Fibroblast of lung (primary cell): ENCODE measurements at regions not wholly inside any gene's neighbourhood (a gene's known extent, or its start where the extent isn't known, plus 50 kb on each side); places are given as distances from the start of the nearest gene placed in this dataset.

Experiments
- DNase-seq, 2 donors: peaks; one replicate each; pipeline versions ENCODE4 v3.0.0 to v3.0.0-alpha.2; 2010; ENCODE audit warnings: low read depth in 2 of 2
- H2AFZ ChIP-seq: 2 replicates; pipeline ENCODE4 v1.5.1; 2012; ENCODE audit warnings: low read length, control low read depth, inconsistent platforms
- H3K27ac ChIP-seq: 2 replicates; pipeline ENCODE4 v1.5.1; 2011; ENCODE audit warnings: low read length, control low read depth; ENCODE audit not compliant: insufficient read depth
- H3K27me3 ChIP-seq: 2 replicates; pipeline ENCODE4 v1.5.1; 2011; ENCODE audit warnings: mild to moderate bottlenecking, low read length; ENCODE audit not compliant: control insufficient read depth, insufficient read depth
- H3K36me3 ChIP-seq: 2 replicates; pipeline ENCODE4 v1.5.1; 2011; ENCODE audit warnings: low read length; ENCODE audit not compliant: control insufficient read depth, insufficient read depth
- H3K4me1 ChIP-seq: 2 replicates; pipeline ENCODE4 v1.5.1; 2011; ENCODE audit warnings: low read length; ENCODE audit not compliant: control insufficient read depth, insufficient read depth; ENCODE audit errors: extremely low read depth
- H3K4me2 ChIP-seq: 2 replicates; pipeline ENCODE4 v1.5.1; 2011; ENCODE audit warnings: low read length, control low read depth; ENCODE audit not compliant: insufficient read depth; ENCODE audit errors: extremely low read depth
- H3K4me3 ChIP-seq, 4 experiments: fragments of 200-600 bp in 1 of 4; sonication (generic) in 1 of 4; replicated peaks in 1 of 4; 2 replicates each; pipeline ENCODE4 v1.5.1; 2011 to 2016; ENCODE audit warnings: low read length in 4 of 4, low read depth in 3 of 4, mild to moderate bottlenecking in 3 of 4, control low read depth in 2 of 4, inconsistent platforms in 1 of 4, mixed read lengths in 1 of 4; ENCODE audit not compliant: insufficient read depth in 1 of 4; ENCODE audit errors: control extremely low read depth in 1 of 4
- H3K79me2 ChIP-seq: 2 replicates; pipeline ENCODE4 v1.5.1; 2012; ENCODE audit warnings: mild to moderate bottlenecking, low read length, inconsistent platforms; ENCODE audit not compliant: control insufficient read depth, insufficient read depth
- H3K9ac ChIP-seq: 2 replicates; pipeline ENCODE4 v1.5.1; 2011; ENCODE audit warnings: mild to moderate bottlenecking, low read length, control low read depth; ENCODE audit not compliant: insufficient read depth
- H3K9me3 ChIP-seq: 2 replicates; pipeline ENCODE4 v1.5.1; 2012; ENCODE audit warnings: low read depth, low read length; ENCODE audit not compliant: control insufficient read depth, insufficient read depth
- H4K20me1 ChIP-seq: 2 replicates; pipeline ENCODE4 v1.5.1; 2011; ENCODE audit warnings: low read length; ENCODE audit not compliant: control insufficient read depth, insufficient read depth; ENCODE audit errors: extremely low read depth
- CTCF ChIP-seq, 2 donors: IDR thresholded peaks in 1 of 2; conservative IDR thresholded peaks in 1 of 2; 1 replicate in 1 of 2; 2 replicates in 1 of 2; pipeline ENCODE4 v1.5.1; 2011 to 2012; ENCODE audit warnings: low read length in 2 of 2, control low read depth in 1 of 2, inconsistent platforms in 1 of 2, low read depth in 1 of 2, mild to moderate bottlenecking in 1 of 2
- EZH2 ChIP-seq: IDR thresholded peaks from 2 replicates; pipeline ENCODE4 v1.5.1; 2012; ENCODE audit warnings: low read length, control low read depth, mild to moderate bottlenecking; ENCODE audit errors: missing control alignments

DNA sequence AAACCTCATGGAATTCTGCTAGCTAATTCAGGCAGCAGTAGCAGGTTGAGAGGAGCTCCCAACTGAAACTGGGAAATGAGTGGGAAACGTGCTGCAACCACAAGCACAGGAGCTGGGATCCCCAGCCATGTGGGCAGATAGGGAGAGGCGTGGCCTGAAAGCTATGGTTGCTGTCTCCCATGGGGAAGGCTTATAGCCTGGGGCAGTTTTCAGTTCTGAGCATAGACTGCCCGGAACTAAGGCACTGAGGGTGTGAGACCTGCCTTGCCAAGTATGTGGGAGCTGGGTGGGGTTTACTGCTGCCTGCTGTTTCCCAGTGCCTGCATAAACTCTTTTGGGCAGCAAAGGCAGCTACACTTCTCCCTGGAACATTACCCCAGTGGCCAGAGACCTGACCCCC, 229.5 kb downstream of the TUSC7 start:
- no peak overlapping the region for H3K4me2 ChIP-seq
- TF ChIP-seq CTCF (conservative IDR thresholded peaks at IDR 0.05 in 1 of 2, IDR thresholded peaks at IDR 0.05 in 1 of 2; ENCODE audit: low read depth in 1 of 2, low read length in 2 of 2) (no peak), EZH2 (no peak)
- H3K79me2 ChIP-seq: no peaks in the 10 kb centered on the region
- H3K27ac ChIP-seq: no peak overlapping the region
- no peak overlapping the region for H2AFZ ChIP-seq
- H3K9ac ChIP-seq: no peak overlapping the region
- no peak overlapping the region for H3K4me3 ChIP-seq
- no peaks in the 10 kb centered on the region for H3K9me3 ChIP-seq
- H3K36me3 ChIP-seq: no peaks in the 10 kb centered on the region
- no peaks in the 10 kb centered on the region for H4K20me1 ChIP-seq
- H3K27me3 ChIP-seq: no peaks in the 10 kb centered on the region
- no peaks in the 10 kb centered on the region for H3K4me1 ChIP-seq
- DNase-seq: no peak

DNA sequence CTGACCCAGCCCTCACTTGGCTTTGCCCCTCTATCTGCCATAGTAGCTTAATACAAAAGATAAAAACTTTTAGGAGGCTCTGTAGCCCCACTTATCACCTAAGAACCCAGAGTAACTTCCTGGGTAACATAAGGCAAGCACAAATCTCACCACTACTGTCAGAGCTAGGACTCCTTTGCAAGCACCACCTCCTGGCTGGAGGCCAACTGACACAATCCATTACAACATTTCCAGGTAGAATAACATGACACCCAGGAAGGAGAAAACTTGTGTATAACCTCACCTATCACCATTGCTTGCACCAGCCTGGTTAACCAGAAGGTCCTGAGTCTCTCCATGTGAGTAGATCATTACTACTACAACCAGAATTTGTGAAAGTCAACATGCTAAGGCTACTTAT, 230.0 kb downstream of the TUSC7 start:
- no peak overlapping the region for H3K27ac ChIP-seq
- no peak overlapping the region for H3K4me3 ChIP-seq
- no peak overlapping the region for H3K9ac ChIP-seq
- H3K9me3 ChIP-seq: no peaks in the 10 kb centered on the region
- no peak for DNase-seq
- no peaks in the 10 kb centered on the region for H3K27me3 ChIP-seq
- H3K4me2 ChIP-seq: no peak overlapping the region
- TF ChIP-seq CTCF (conservative IDR thresholded peaks at IDR 0.05 in 1 of 2, IDR thresholded peaks at IDR 0.05 in 1 of 2; ENCODE audit: low read depth in 1 of 2, low read length in 2 of 2): no peak
- no peak for TF ChIP-seq EZH2
- no peaks in the 10 kb centered on the region for H3K36me3 ChIP-seq
- H2AFZ ChIP-seq: no peak overlapping the region
- H3K4me1 ChIP-seq: no peaks in the 10 kb centered on the region
- no peaks in the 10 kb centered on the region for H3K79me2 ChIP-seq
- H4K20me1 ChIP-seq: no peaks in the 10 kb centered on the region

DNA sequence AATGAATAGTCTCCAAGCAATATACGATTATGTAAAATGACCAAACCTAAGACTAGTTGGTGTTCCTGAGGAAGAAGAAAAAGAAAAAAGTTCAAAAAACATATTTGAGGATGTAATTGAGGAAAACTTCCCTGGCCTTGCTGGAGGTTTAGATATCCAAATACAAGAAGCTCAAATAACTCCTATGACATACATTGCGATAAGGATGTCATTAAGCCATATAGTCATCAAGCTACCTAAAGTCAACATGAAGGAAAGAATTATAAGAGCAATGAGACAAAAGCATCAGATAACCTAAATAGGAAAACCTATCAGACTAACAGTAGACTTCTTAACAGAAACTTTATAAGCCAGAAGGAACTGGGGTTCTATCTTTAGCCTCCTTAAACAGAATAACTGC, 231.1 kb downstream of the TUSC7 start:
- Histone ChIP-seq H3K4me2 (no peak overlapping the region), H3K27me3 (no peaks in the 10 kb centered on the region), H3K79me2 (no peaks in the 10 kb centered on the region), H3K36me3 (no peaks in the 10 kb centered on the region), H3K4me1 (no peaks in the 10 kb centered on the region), H3K9ac (no peak overlapping the region), H3K27ac (no peak overlapping the region), H2AFZ (no peak overlapping the region), H4K20me1 (no peaks in the 10 kb centered on the region), H3K9me3 (no peaks in the 10 kb centered on the region), H3K4me3 (no peak overlapping the region)
- TF ChIP-seq EZH2 (no peak), CTCF (conservative IDR thresholded peaks at IDR 0.05 in 1 of 2, IDR thresholded peaks at IDR 0.05 in 1 of 2; ENCODE audit: low read depth in 1 of 2, low read length in 2 of 2) (no peak)
- no peak for DNase-seq
